IMR-90 (cell line): ENCODE measurements at regions not wholly inside any gene's neighbourhood (a gene's known extent, or its start where the extent isn't known, plus 50 kb on each side); places are given as distances from the start of the nearest gene placed in this dataset.

Source experiments
- MAZ ChIP-seq: IDR thresholded peaks from 2 replicates; pipeline ENCODE4 v1.6.1; 2012; ENCODE audit warnings: low read depth, mild to moderate bottlenecking, low read length, improper control_type of control experiment, moderate library complexity, borderline replicate concordance
- NFE2L2 ChIP-seq: fragments of 150-350 bp; IDR thresholded peaks from 2 replicates; pipeline ENCODE4 v1.6.1; 2016; ENCODE audit warnings: low read depth, mild to moderate bottlenecking, low read length
- POLR2A ChIP-seq: IDR thresholded peaks from 2 replicates; pipeline ENCODE4 v1.6.1; 2012; ENCODE audit warnings: mild to moderate bottlenecking, low read depth, low read length
- RAD21 ChIP-seq: IDR thresholded peaks from 2 replicates; pipeline ENCODE4 v1.6.1; 2012; ENCODE audit warnings: low read length, improper control_type of control experiment
- RFX5 ChIP-seq: IDR thresholded peaks from 2 replicates; pipeline ENCODE4 v1.8.0; 2012; ENCODE audit warnings: low read depth, mild to moderate bottlenecking, low read length, moderate library complexity
- TF ChIP-seq, protein P1 (sequence below): conservative IDR thresholded peaks from 2 replicates; pipeline ENCODE4 v1.5.1; 2012; ENCODE audit warnings: mild to moderate bottlenecking, low read depth, low read length, improper control_type of control experiment
- TF ChIP-seq, protein P2 (sequence below): fragments of 150-350 bp; IDR thresholded peaks from 2 replicates; pipeline ENCODE4 v1.6.1; 2017; ENCODE audit warnings: mild to moderate bottlenecking, antibody characterized with exemption, low read length, low read depth

DNA sequence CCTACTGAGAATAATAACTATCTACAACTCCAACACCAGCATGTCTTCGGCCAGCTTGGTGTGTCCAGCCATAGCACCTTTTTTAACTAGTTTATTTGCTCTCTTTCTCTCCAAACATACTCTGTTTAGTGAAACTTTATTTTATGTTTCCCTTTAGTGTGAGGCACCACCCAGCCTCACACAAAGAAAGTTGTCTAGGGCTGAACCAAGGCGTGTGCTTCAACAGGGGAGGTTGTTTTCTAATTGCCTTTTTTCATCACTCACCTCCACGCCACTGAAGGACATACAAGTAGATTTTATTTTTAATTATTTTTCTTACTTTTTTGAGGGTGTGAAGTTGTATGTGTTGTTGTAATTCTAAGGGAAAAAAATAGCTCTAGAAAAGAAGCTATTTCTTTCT is 125.6 kb upstream of the MARCKS start:
- no peak for TF ChIP-seq MAZ
- TF ChIP-seq, protein P1, sequence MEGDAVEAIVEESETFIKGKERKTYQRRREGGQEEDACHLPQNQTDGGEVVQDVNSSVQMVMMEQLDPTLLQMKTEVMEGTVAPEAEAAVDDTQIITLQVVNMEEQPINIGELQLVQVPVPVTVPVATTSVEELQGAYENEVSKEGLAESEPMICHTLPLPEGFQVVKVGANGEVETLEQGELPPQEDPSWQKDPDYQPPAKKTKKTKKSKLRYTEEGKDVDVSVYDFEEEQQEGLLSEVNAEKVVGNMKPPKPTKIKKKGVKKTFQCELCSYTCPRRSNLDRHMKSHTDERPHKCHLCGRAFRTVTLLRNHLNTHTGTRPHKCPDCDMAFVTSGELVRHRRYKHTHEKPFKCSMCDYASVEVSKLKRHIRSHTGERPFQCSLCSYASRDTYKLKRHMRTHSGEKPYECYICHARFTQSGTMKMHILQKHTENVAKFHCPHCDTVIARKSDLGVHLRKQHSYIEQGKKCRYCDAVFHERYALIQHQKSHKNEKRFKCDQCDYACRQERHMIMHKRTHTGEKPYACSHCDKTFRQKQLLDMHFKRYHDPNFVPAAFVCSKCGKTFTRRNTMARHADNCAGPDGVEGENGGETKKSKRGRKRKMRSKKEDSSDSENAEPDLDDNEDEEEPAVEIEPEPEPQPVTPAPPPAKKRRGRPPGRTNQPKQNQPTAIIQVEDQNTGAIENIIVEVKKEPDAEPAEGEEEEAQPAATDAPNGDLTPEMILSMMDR = no peak
- TF ChIP-seq POLR2A = no peak
- TF ChIP-seq RFX5 = no peak
- TF ChIP-seq NFE2L2 = no peak
- no peak for TF ChIP-seq RAD21
- TF ChIP-seq, protein P2, sequence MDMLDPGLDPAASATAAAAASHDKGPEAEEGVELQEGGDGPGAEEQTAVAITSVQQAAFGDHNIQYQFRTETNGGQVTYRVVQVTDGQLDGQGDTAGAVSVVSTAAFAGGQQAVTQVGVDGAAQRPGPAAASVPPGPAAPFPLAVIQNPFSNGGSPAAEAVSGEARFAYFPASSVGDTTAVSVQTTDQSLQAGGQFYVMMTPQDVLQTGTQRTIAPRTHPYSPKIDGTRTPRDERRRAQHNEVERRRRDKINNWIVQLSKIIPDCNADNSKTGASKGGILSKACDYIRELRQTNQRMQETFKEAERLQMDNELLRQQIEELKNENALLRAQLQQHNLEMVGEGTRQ = no peak
